K562 (cell line): ENCODE measurements at regions not wholly inside any gene's neighbourhood (a gene's known extent, or its start where the extent isn't known, plus 50 kb on each side); places are given as distances from the start of the nearest gene placed in this dataset.
A peak's percentile ranks its signal among the peaks of the same experiment; 100 is the strongest.

ENCODE experiments used
- ATAC-seq: fragments of 200-7000 bp; cut with Tn5 transposase; 3 replicates; pipeline ENCODE4 v1.9.1; 2020; ENCODE audit warnings: moderate library complexity
- BruUV-seq: library from RNA; stranded (reverse); fragments of 400-500 nt; replicated peaks from 2 replicates; lab custom pipeline; 2021; lab: Mats Ljungman, UMichigan
- CTCF ChIA-PET: fragments of 300-600 bp; formaldehyde crosslinking; extraction: SDS; loops from one replicate; lab custom pipeline; 2021; ENCODE audit warnings: low intra/inter-chr PET ratio; lab: Yijun Ruan, JAX
- POLR2A ChIA-PET: fragments of 300-600, 350-650 bp; sonication (Branson Sonifier 250); formaldehyde crosslinking; extraction: SDS; loops from one replicate; lab custom pipeline; 2021; ENCODE audit warnings: antibody characterized with exemption, inconsistent platforms; lab: Yijun Ruan, JAX
- DNase-seq, 4 experiments: peaks; one replicate each; pipeline versions ENCODE4 v3.0.0 to v3.0.0-alpha.2; 2011 to 2018; ENCODE audit warnings: low spot score in 3 of 4, mixed read lengths in 3 of 4; ENCODE audit errors: extremely low read depth in 1 of 4
- FAIRE-seq: peaks from 2 replicates; lab custom pipeline; 2011; peaks lifted over from hg19 to GRCh38; lab: Jason Lieb, UNC
- H2AFZ ChIP-seq: 2 replicates; pipeline ENCODE4 v1.6.0; 2011; ENCODE audit warnings: low read depth, low read length, control low read depth, inconsistent platforms
- H3K27ac ChIP-seq: fragments of 200-600 bp; 3 replicates; pipeline ENCODE4 v1.8.0; 2011; ENCODE audit warnings: low read depth, mild to moderate bottlenecking, control low read depth, inconsistent platforms, low read length, moderate library complexity, mixed read lengths; ENCODE audit errors: extremely low read depth
- H3K27me3 ChIP-seq, 2 experiments: fragments of 300-600 bp in 1 of 2; 2 replicates in 1 of 2; 3 replicates in 1 of 2; pipeline versions ENCODE4 v1.6.0 to v1.8.0; 2011; ENCODE audit warnings: inconsistent platforms in 2 of 2, low read length in 2 of 2, mild to moderate bottlenecking in 1 of 2, mixed read lengths in 1 of 2, moderate library complexity in 1 of 2; ENCODE audit not compliant: control insufficient read depth in 2 of 2, insufficient read depth in 2 of 2
- H3K36me3 ChIP-seq: fragments of 300-600 bp; 3 replicates; pipeline ENCODE4 v1.8.0; 2011; ENCODE audit warnings: mild to moderate bottlenecking, low read length, inconsistent platforms; ENCODE audit not compliant: control insufficient read depth, insufficient read depth
- H3K4me1 ChIP-seq, 2 experiments: fragments of 200-600 bp in 1 of 2; replicated peaks in 1 of 2; 2 replicates in 1 of 2; 3 replicates in 1 of 2; pipeline versions ENCODE4 v1.5.1 to v1.8.0; 2011; ENCODE audit warnings: inconsistent platforms in 2 of 2, low read length in 2 of 2, mild to moderate bottlenecking in 1 of 2, mixed read lengths in 1 of 2, moderate library complexity in 1 of 2; ENCODE audit not compliant: control insufficient read depth in 2 of 2, insufficient read depth in 2 of 2
- H3K4me2 ChIP-seq: 2 replicates; pipeline ENCODE4 v1.6.1; 2011; ENCODE audit warnings: low read length, control low read depth, inconsistent platforms, mixed read lengths; ENCODE audit not compliant: insufficient read depth
- H3K4me3 ChIP-seq: fragments of 200-600 bp; sonication (generic), shearing (Covaris generic); 2 replicates; pipeline ENCODE4 v1.5.1; 2016; ENCODE audit warnings: control low read depth, inconsistent platforms
- H3K79me2 ChIP-seq: fragments of 200-600 bp; 3 replicates; pipeline ENCODE4 v1.8.0; 2011; ENCODE audit warnings: low read length, inconsistent platforms; ENCODE audit not compliant: control insufficient read depth, insufficient read depth
- H3K9ac ChIP-seq, 2 experiments: 2 replicates each; pipeline versions ENCODE4 v1.6.0 to v1.6.1; 2011; ENCODE audit warnings: low read depth in 2 of 2, low read length in 2 of 2, control low read depth in 1 of 2, inconsistent platforms in 1 of 2, mild to moderate bottlenecking in 1 of 2, mixed read lengths in 1 of 2; ENCODE audit not compliant: insufficient read depth in 1 of 2
- H3K9me1 ChIP-seq: one replicate; pipeline ENCODE4 v1.6.0; 2011; ENCODE audit warnings: inconsistent platforms, mild to moderate bottlenecking, low read length, moderate library complexity; ENCODE audit not compliant: control insufficient read depth, insufficient read depth
- H3K9me3 ChIP-seq: replicated peaks from 2 replicates; pipeline ENCODE4 v1.5.1; 2011; ENCODE audit warnings: low read depth, low read length, inconsistent platforms; ENCODE audit not compliant: control insufficient read depth, insufficient read depth
- H4K20me1 ChIP-seq: replicated peaks from 2 replicates; pipeline ENCODE4 v1.6.1; 2011; ENCODE audit warnings: low read length, inconsistent platforms, mixed read lengths; ENCODE audit not compliant: control insufficient read depth, insufficient read depth
- ARID2 ChIP-seq: fragments of 450-650 bp; IDR thresholded peaks from 2 replicates; pipeline ENCODE4 v1.6.1; 2017; ENCODE audit warnings: antibody characterized with exemption, mild to moderate bottlenecking
- BRF1 ChIP-seq: IDR thresholded peaks from 3 replicates; pipeline ENCODE4 v1.6.1; 2011; ENCODE audit warnings: borderline replicate concordance, mild to moderate bottlenecking; ENCODE audit not compliant: insufficient read length; ENCODE audit errors: extremely low read depth
- C11orf30 ChIP-seq: fragments of 450-650 bp; IDR thresholded peaks from 2 replicates; pipeline ENCODE4 v1.6.1; 2016; ENCODE audit warnings: low read depth, mild to moderate bottlenecking
- KAT8 ChIP-seq: fragments of 450-650 bp; IDR thresholded peaks from 2 replicates; pipeline ENCODE4 v1.6.1; 2016; ENCODE audit warnings: low read depth, mild to moderate bottlenecking
- MYNN ChIP-seq, 2 experiments: sonication (generic); formaldehyde crosslinking in 1 of 2; IDR thresholded peaks; 2 replicates each; pipeline versions ENCODE4 v1.5.0 to v1.6.1; 2016 to 2020; ENCODE audit warnings: antibody characterized with exemption in 1 of 2, missing genetic modification reagents in 1 of 2
- ZKSCAN1 ChIP-seq: fragments of 150-350 bp; IDR thresholded peaks from 2 replicates; pipeline ENCODE4 v1.6.1; 2016; ENCODE audit warnings: low read depth, low read length
- ZNF316 ChIP-seq: fragments of 450-650 bp; IDR thresholded peaks from 2 replicates; pipeline ENCODE4 v1.6.1; 2016
- WGBS: fragments of 100-300 bp; shearing (Covaris generic); methylation state at CpG from one replicate; pipeline ENCODE4 v1.1.6; 2016; ENCODE audit warnings: low coverage, mixed read lengths; ENCODE audit not compliant: insufficient coverage; ENCODE audit errors: missing lambda C conversion rate; 5-methylcytosine and 5-hydroxymethylcytosine counted together
- in situ Hi-C: fragments of 300-500 bp; cut with MboI; formaldehyde crosslinking; loops from 4 replicates; pipeline ENCODE4 v1.15.0; 2018; ENCODE audit warnings: inconsistent platforms, mixed read lengths
- intact Hi-C: fragments of 100-400 bp; cut with micrococcal nuclease; formaldehyde crosslinking; loops from 2 replicates; pipeline ENCODE4 v1.14.2; 2022
- TF ChIP-seq, protein P1 (sequence below): fragments of 450-650 bp; IDR thresholded peaks from 2 replicates; pipeline ENCODE4 v1.6.1; 2016; ENCODE audit warnings: low read depth, mild to moderate bottlenecking, moderate library complexity

DNA sequence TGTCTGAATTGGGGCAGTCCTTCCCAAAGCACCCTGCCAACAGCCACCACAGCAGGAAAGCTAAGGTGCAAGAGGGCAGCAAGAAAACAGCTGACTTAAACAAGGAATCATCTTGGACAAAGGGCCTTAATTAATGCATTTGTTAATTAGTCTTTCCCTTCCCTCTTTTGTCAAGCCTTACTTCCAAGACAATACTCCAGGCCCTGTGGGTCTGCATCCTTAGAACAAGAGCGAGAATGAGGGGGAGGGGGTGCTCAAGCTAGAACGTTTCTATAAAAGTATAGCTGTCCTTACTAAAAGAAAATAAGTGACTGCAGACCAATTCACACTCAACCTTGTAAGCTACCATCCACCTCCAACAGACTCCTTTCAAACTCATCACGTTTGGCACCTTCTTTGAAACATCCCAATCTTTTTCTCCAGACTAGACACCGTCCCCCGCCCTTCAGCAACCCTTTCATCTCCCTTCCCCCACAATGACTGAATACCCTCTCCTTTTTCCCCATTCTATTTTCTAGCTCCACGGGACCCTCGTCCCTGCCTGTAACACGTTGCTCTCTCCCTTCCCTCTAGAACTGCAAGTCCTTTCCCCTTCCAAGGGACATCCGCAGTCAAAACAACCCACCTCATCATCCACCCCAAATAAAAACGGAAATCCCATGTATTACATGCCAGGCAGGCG, 85.7 kb upstream of the RNF38 start:
- H3K9me3 ChIP-seq: no peaks in the 10 kb centered on the region
- H3K36me3 ChIP-seq: no peaks in the 10 kb centered on the region
- 0 out of 2 replicates have a peak overlapping the region, but pooled peaks have one; percentile 52 for H2AFZ ChIP-seq
- TF ChIP-seq ARID2 (0 out of 2 replicates have a peak, but pooled peaks have one; percentile 13), KAT8 (no peak)
- no peaks in the 10 kb centered on the region for H3K27me3 ChIP-seq
- H4K20me1 ChIP-seq: peaks cover 7% of the 10 kb centered on the region; the same call in 1 of the 2 replicates
- FAIRE-seq (peak; percentile 35), DNase-seq (peak in 1 of 4 experiments; percentile 5), ATAC-seq (no peak)
- in situ Hi-C loops: no loop called here
- WGBS: 5% methylated on average over 9 of the region's 11 CpGs
- H3K27ac ChIP-seq: peak overlapping the region; percentile 65; the same call in 1 of the 3 replicates
- ChIA-PET POLR2A (interaction anchor here (0.6 to 1.2 kb wide), 4 partner anchors 9 to 265 kb away, joined by 3 to 6 read pairs (median 3); no protein-coding TSS in a partner anchor), CTCF (no interaction called here)
- peak overlapping the region; percentile 66 for H3K4me3 ChIP-seq
- peak overlapping the region; percentile 80 for H3K4me2 ChIP-seq
- intact Hi-C loops: loop anchor here (5.0 kb wide), 1 partner anchor 72 kb away; no protein-coding TSS in a partner anchor
- TSS peak; percentile 56 for BruUV-seq
- peak overlapping the region; percentile 68 to 94; a peak in 3 of 4 replicates for H3K9ac ChIP-seq
- H3K9me1 ChIP-seq: no peaks in the 10 kb centered on the region
- peaks cover 13 to 21% of the 10 kb centered on the region in 2 experiments; a peak in 4 of 5 replicates for H3K4me1 ChIP-seq
- peaks cover 29% of the 10 kb centered on the region for H3K79me2 ChIP-seq

DNA sequence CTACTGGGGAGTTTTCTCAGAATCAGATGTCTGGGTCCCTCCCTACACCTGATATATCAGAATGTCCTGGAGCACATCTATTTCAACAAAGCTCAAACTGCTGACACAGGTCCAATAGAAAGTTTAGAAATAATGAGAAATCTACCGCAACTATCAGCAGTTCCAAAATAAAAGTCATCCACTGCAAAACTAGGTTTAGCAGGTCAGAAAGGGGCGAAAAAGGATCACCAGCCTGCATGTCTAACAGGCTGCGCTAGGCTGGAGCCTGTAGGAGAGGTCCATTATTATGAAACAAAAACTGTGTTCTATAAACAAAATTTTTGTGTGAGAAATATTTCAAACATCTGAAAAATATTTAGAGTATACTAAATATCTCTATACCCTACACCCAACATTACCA, 84.1 kb upstream of the RNF38 start:
- DNase-seq (no peak), FAIRE-seq (no peak), ATAC-seq (no peak)
- no peaks in the 10 kb centered on the region for H3K9me1 ChIP-seq
- CTCF ChIA-PET: no interaction called here
- H3K9me3 ChIP-seq: no peaks in the 10 kb centered on the region
- H3K4me3 ChIP-seq: no peak overlapping the region
- H3K4me2 ChIP-seq: no peak overlapping the region
- POLR2A ChIA-PET: interaction anchor here (1.0 kb wide), 1 partner anchor 9 kb away, joined by 3 read pairs; no protein-coding TSS in a partner anchor
- intact Hi-C loops (no loop called here), in situ Hi-C loops (no loop called here)
- peaks cover 7% of the 10 kb centered on the region; the same call in 1 of the 2 replicates for H4K20me1 ChIP-seq
- peaks cover 13 to 21% of the 10 kb centered on the region in 2 experiments; a peak in 4 of 5 replicates for H3K4me1 ChIP-seq
- no peak overlapping the region for H2AFZ ChIP-seq
- TF ChIP-seq BRF1 (no peak), ZNF316 (peak; percentile 24; the same call in 1 of the 2 replicates), MYNN (IDR thresholded peaks at IDR 0.05) (peak; percentile 94), MYNN (CRISPR knock-in tag; IDR thresholded peaks at IDR 0.05) (no peak), C11orf30 (peak; percentile 30), ZKSCAN1 (no peak)
- TF ChIP-seq, protein P1, sequence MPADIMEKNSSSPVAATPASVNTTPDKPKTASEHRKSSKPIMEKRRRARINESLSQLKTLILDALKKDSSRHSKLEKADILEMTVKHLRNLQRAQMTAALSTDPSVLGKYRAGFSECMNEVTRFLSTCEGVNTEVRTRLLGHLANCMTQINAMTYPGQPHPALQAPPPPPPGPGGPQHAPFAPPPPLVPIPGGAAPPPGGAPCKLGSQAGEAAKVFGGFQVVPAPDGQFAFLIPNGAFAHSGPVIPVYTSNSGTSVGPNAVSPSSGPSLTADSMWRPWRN: no peak
- no peaks in the 10 kb centered on the region for H3K36me3 ChIP-seq
- no TSS peak for BruUV-seq
- H3K9ac ChIP-seq: no peak overlapping the region
- WGBS: 85% methylated on average over 3 of the region's 3 CpGs
- no peak overlapping the region for H3K27ac ChIP-seq
- peaks cover 35% of the 10 kb centered on the region for H3K79me2 ChIP-seq
- no peaks in the 10 kb centered on the region for H3K27me3 ChIP-seq
